Activated CD8-positive, alpha-beta memory T cell treated with anti-CD3 and anti-CD28 coated beads, Interleukin-2, amount 50 U/mL, for 1 hour (primary cell): ENCODE measurements at regions not wholly inside any gene's neighbourhood (a gene's known extent, or its start where the extent isn't known, plus 50 kb on each side); places are given as distances from the start of the nearest gene placed in this dataset.
A peak's percentile ranks its signal among the peaks of the same experiment; 100 is the strongest.
"Not testable (repeated sequence)": the region's sequence is repeated elsewhere in the genome, so short reads cannot be mapped to it uniquely, and the experiment has no call there.

Experiments used
- DNase-seq: peaks from one replicate; pipeline ENCODE4 v3.0.0-alpha.2; 2020; ENCODE audit errors: extremely low read depth

GRCh38 chr14:106511006-106511799 is 984.8 kb downstream of the TMEM121 start:
- DNase-seq: no peak

- no peak for DNase-seq
These were observed 985.4 kb downstream of the TMEM121 start for GRCh38 chr14:106511800-106512198.

GRCh38 chr14:106513302-106513701 is 986.9 kb downstream of the TMEM121 start:
- DNase-seq: no peak

- no peak for DNase-seq
These were observed 991.9 kb downstream of the TMEM121 start for GRCh38 chr14:106518054-106518943.

GRCh38 chr14:106522118-106522517 is 995.7 kb downstream of the TMEM121 start:
- DNase-seq: not testable (repeated sequence)

- no peak for DNase-seq
These were observed 996.6 kb downstream of the TMEM121 start for GRCh38 chr14:106522990-106523389.

GRCh38 chr14:106528717-106529116 is 1002.3 kb downstream of the TMEM121 start:
- no peak for DNase-seq

GRCh38 chr14:106530031-106530422 is 1003.6 kb downstream of the TMEM121 start:
- no peak for DNase-seq

GRCh38 chr14:106530423-106531107 is 1004.2 kb downstream of the TMEM121 start:
- DNase-seq: no peak

GRCh38 chr14:106537597-106537996 is 1011.2 kb downstream of the TMEM121 start:
- DNase-seq: not testable (repeated sequence)

- DNase-seq: no peak
These were observed 1011.8 kb downstream of the TMEM121 start for GRCh38 chr14:106538201-106538600.

GRCh38 chr14:106547735-106548434 is 1021.5 kb downstream of the TMEM121 start:
- no peak for DNase-seq

- no peak for DNase-seq
These were observed 1022.7 kb downstream of the TMEM121 start for GRCh38 chr14:106549064-106549463.

- DNase-seq: no peak
These were observed 1024.9 kb downstream of the TMEM121 start for GRCh38 chr14:106551265-106551664.

- DNase-seq: not testable (repeated sequence)
These were observed 1029.8 kb downstream of the TMEM121 start for GRCh38 chr14:106556211-106556610.

GRCh38 chr14:106556665-106557289 is 1030.4 kb downstream of the TMEM121 start:
- DNase-seq: peak; percentile 18

GRCh38 chr14:106562451-106562850 is 1036.1 kb downstream of the TMEM121 start:
- no peak for DNase-seq

- DNase-seq: no peak
These were observed 1037.8 kb downstream of the TMEM121 start for GRCh38 chr14:106564058-106564643.

- DNase-seq: no peak
These were observed 1052.1 kb downstream of the TMEM121 start for GRCh38 chr14:106578481-106578880.

GRCh38 chr14:106579084-106579483 is 1052.7 kb downstream of the TMEM121 start:
- DNase-seq: no peak

GRCh38 chr14:106585692-106586091 is 1059.3 kb downstream of the TMEM121 start:
- DNase-seq: no peak
